ENCODE measurements at regions not wholly inside any gene's neighbourhood (a gene's known extent, or its start where the extent isn't known, plus 50 kb on each side); places are given as distances from the start of the nearest gene placed in this dataset.

- no peaks in the 10 kb centered on the region for H3K27me3 ChIP-seq (ENCODE audit: control insufficient read depth, insufficient read depth, low read length)
- H3K9ac ChIP-seq (ENCODE audit: low read depth, low read length): no peak overlapping the region
- H3K4me3 ChIP-seq (ENCODE audit: low read length): no peak overlapping the region
- no peaks in the 10 kb centered on the region for H3K9me3 ChIP-seq (replicated peaks; ENCODE audit: low read length)
- H3K4me2 ChIP-seq (ENCODE audit: low read length): peak overlapping the region; percentile 55
- H3K4me1 ChIP-seq (ENCODE audit: control insufficient read depth, insufficient read depth, low read length): peaks cover 33% of the 10 kb centered on the region
- H3K36me3 ChIP-seq (ENCODE audit: insufficient read depth, low read length): no peaks in the 10 kb centered on the region
Observed at GRCh38 chr9:107213561-107214028, 69.5 kb upstream of the RAD23B start.

- peaks cover 32% of the 10 kb centered on the region for H3K4me1 ChIP-seq (ENCODE audit: control insufficient read depth, insufficient read depth, low read length)
- no peak overlapping the region for H3K4me3 ChIP-seq (ENCODE audit: low read length)
- H3K9me3 ChIP-seq (replicated peaks; ENCODE audit: low read length): no peaks in the 10 kb centered on the region
- H3K9ac ChIP-seq (ENCODE audit: low read depth, low read length): no peak overlapping the region
- no peaks in the 10 kb centered on the region for H3K36me3 ChIP-seq (ENCODE audit: insufficient read depth, low read length)
- no peaks in the 10 kb centered on the region for H3K27me3 ChIP-seq (ENCODE audit: control insufficient read depth, insufficient read depth, low read length)
- no peak overlapping the region for H3K4me2 ChIP-seq (ENCODE audit: low read length)
Observed at GRCh38 chr9:107214381-107214780, 68.7 kb upstream of the RAD23B start.

- Histone ChIP-seq H3K4me3 (ENCODE audit: low read length) (no peak overlapping the region), H3K9ac (ENCODE audit: low read depth, low read length) (no peak overlapping the region), H3K4me2 (ENCODE audit: low read length) (no peak overlapping the region), H3K9me3 (replicated peaks; ENCODE audit: low read length) (no peaks in the 10 kb centered on the region), H3K4me1 (ENCODE audit: control insufficient read depth, insufficient read depth, low read length) (peaks cover 32% of the 10 kb centered on the region), H3K27me3 (ENCODE audit: control insufficient read depth, insufficient read depth, low read length) (no peaks in the 10 kb centered on the region), H3K36me3 (ENCODE audit: insufficient read depth, low read length) (no peaks in the 10 kb centered on the region)
Observed at GRCh38 chr9:107214915-107215314, 68.2 kb upstream of the RAD23B start.

- H3K4me3 ChIP-seq (ENCODE audit: low read length): no peak overlapping the region
- H3K27me3 ChIP-seq (ENCODE audit: control insufficient read depth, insufficient read depth, low read length): no peaks in the 10 kb centered on the region
- H3K4me1 ChIP-seq (ENCODE audit: control insufficient read depth, insufficient read depth, low read length): peaks cover 32% of the 10 kb centered on the region
- no peaks in the 10 kb centered on the region for H3K36me3 ChIP-seq (ENCODE audit: insufficient read depth, low read length)
- no peak overlapping the region for H3K9ac ChIP-seq (ENCODE audit: low read depth, low read length)
- H3K9me3 ChIP-seq (replicated peaks; ENCODE audit: low read length): no peaks in the 10 kb centered on the region
- no peak overlapping the region for H3K4me2 ChIP-seq (ENCODE audit: low read length)
Observed at GRCh38 chr9:107215381-107215780, 67.7 kb upstream of the RAD23B start.

GRCh38 chr9:107216329-107216728, 66.8 kb upstream of the RAD23B start:
- Histone ChIP-seq H3K9me3 (replicated peaks; ENCODE audit: low read length) (no peaks in the 10 kb centered on the region), H3K4me1 (ENCODE audit: control insufficient read depth, insufficient read depth, low read length) (peaks cover 32% of the 10 kb centered on the region), H3K9ac (ENCODE audit: low read depth, low read length) (no peak overlapping the region), H3K4me3 (ENCODE audit: low read length) (no peak overlapping the region), H3K36me3 (ENCODE audit: insufficient read depth, low read length) (no peaks in the 10 kb centered on the region), H3K27me3 (ENCODE audit: control insufficient read depth, insufficient read depth, low read length) (no peaks in the 10 kb centered on the region), H3K4me2 (ENCODE audit: low read length) (no peak overlapping the region)

GRCh38 chr9:107218829-107219485, 64.1 kb upstream of the RAD23B start:
- H3K9ac ChIP-seq (ENCODE audit: low read depth, low read length): no peak overlapping the region
- peaks cover 16% of the 10 kb centered on the region for H3K4me1 ChIP-seq (ENCODE audit: control insufficient read depth, insufficient read depth, low read length)
- H3K4me2 ChIP-seq (ENCODE audit: low read length): no peak overlapping the region
- H3K27me3 ChIP-seq (ENCODE audit: control insufficient read depth, insufficient read depth, low read length): no peaks in the 10 kb centered on the region
- no peaks in the 10 kb centered on the region for H3K9me3 ChIP-seq (replicated peaks; ENCODE audit: low read length)
- H3K36me3 ChIP-seq (ENCODE audit: insufficient read depth, low read length): no peaks in the 10 kb centered on the region
- H3K4me3 ChIP-seq (ENCODE audit: low read length): no peak overlapping the region

- H3K9me3 ChIP-seq (replicated peaks; ENCODE audit: low read length): no peaks in the 10 kb centered on the region
- peaks cover 11% of the 10 kb centered on the region for H3K4me1 ChIP-seq (ENCODE audit: control insufficient read depth, insufficient read depth, low read length)
- H3K4me3 ChIP-seq (ENCODE audit: low read length): no peak overlapping the region
- H3K27me3 ChIP-seq (ENCODE audit: control insufficient read depth, insufficient read depth, low read length): no peaks in the 10 kb centered on the region
- H3K9ac ChIP-seq (ENCODE audit: low read depth, low read length): no peak overlapping the region
- H3K36me3 ChIP-seq (ENCODE audit: insufficient read depth, low read length): no peaks in the 10 kb centered on the region
- H3K4me2 ChIP-seq (ENCODE audit: low read length): no peak overlapping the region
Observed at GRCh38 chr9:107219486-107220077, 63.5 kb upstream of the RAD23B start.

- Histone ChIP-seq H3K9ac (ENCODE audit: low read depth, low read length) (no peak overlapping the region), H3K27me3 (ENCODE audit: control insufficient read depth, insufficient read depth, low read length) (no peaks in the 10 kb centered on the region), H3K36me3 (ENCODE audit: insufficient read depth, low read length) (no peaks in the 10 kb centered on the region), H3K4me2 (ENCODE audit: low read length) (no peak overlapping the region), H3K9me3 (replicated peaks; ENCODE audit: low read length) (no peaks in the 10 kb centered on the region), H3K4me1 (ENCODE audit: control insufficient read depth, insufficient read depth, low read length) (no peaks in the 10 kb centered on the region), H3K4me3 (ENCODE audit: low read length) (no peak overlapping the region)
Observed at GRCh38 chr9:107221321-107221720, 61.8 kb upstream of the RAD23B start.

GRCh38 chr9:107222020-107222522, 61.0 kb upstream of the RAD23B start:
- H3K9ac ChIP-seq (ENCODE audit: low read depth, low read length): peak overlapping the region; percentile 6
- no peaks in the 10 kb centered on the region for H3K27me3 ChIP-seq (ENCODE audit: control insufficient read depth, insufficient read depth, low read length)
- H3K36me3 ChIP-seq (ENCODE audit: insufficient read depth, low read length): no peaks in the 10 kb centered on the region
- H3K4me3 ChIP-seq (ENCODE audit: low read length): peak overlapping the region; percentile 52
- peak overlapping the region; percentile 79 for H3K4me2 ChIP-seq (ENCODE audit: low read length)
- no peaks in the 10 kb centered on the region for H3K9me3 ChIP-seq (replicated peaks; ENCODE audit: low read length)
- H3K4me1 ChIP-seq (ENCODE audit: control insufficient read depth, insufficient read depth, low read length): no peaks in the 10 kb centered on the region

- Histone ChIP-seq H3K9me3 (replicated peaks; ENCODE audit: low read length) (no peaks in the 10 kb centered on the region), H3K4me1 (ENCODE audit: control insufficient read depth, insufficient read depth, low read length) (no peaks in the 10 kb centered on the region), H3K4me2 (ENCODE audit: low read length) (no peak overlapping the region), H3K4me3 (ENCODE audit: low read length) (no peak overlapping the region), H3K27me3 (ENCODE audit: control insufficient read depth, insufficient read depth, low read length) (peaks cover 3% of the 10 kb centered on the region), H3K36me3 (ENCODE audit: insufficient read depth, low read length) (no peaks in the 10 kb centered on the region), H3K9ac (ENCODE audit: low read depth, low read length) (no peak overlapping the region)
Observed at GRCh38 chr9:107223381-107223780, 59.7 kb upstream of the RAD23B start.

- Histone ChIP-seq H3K4me2 (ENCODE audit: low read length) (peak overlapping the region; percentile 21), H3K9ac (ENCODE audit: low read depth, low read length) (no peak overlapping the region)
Observed at GRCh38 chr9:107224252-107224651, 58.8 kb upstream of the RAD23B start.

GRCh38 chr9:107226421-107226820, 56.7 kb upstream of the RAD23B start:
- H3K27me3 ChIP-seq (ENCODE audit: control insufficient read depth, insufficient read depth, low read length): peaks cover 22% of the 10 kb centered on the region

More at GRCh38 chr9:107224252-107224651, 58.8 kb upstream of the RAD23B start:
- H3K4me3 ChIP-seq (ENCODE audit: low read length): no peak overlapping the region
- H3K27me3 ChIP-seq (ENCODE audit: control insufficient read depth, insufficient read depth, low read length): peaks cover 10% of the 10 kb centered on the region
- H3K9me3 ChIP-seq (replicated peaks; ENCODE audit: low read length): no peaks in the 10 kb centered on the region
- H3K36me3 ChIP-seq (ENCODE audit: insufficient read depth, low read length): no peaks in the 10 kb centered on the region
- no peaks in the 10 kb centered on the region for H3K4me1 ChIP-seq (ENCODE audit: control insufficient read depth, insufficient read depth, low read length)

More at GRCh38 chr9:107226421-107226820, 56.7 kb upstream of the RAD23B start:
- no peaks in the 10 kb centered on the region for H3K9me3 ChIP-seq (replicated peaks; ENCODE audit: low read length)
- no peaks in the 10 kb centered on the region for H3K36me3 ChIP-seq (ENCODE audit: insufficient read depth, low read length)
- no peak overlapping the region for H3K9ac ChIP-seq (ENCODE audit: low read depth, low read length)
- no peak overlapping the region for H3K4me3 ChIP-seq (ENCODE audit: low read length)
- no peaks in the 10 kb centered on the region for H3K4me1 ChIP-seq (ENCODE audit: control insufficient read depth, insufficient read depth, low read length)
- no peak overlapping the region for H3K4me2 ChIP-seq (ENCODE audit: low read length)

Data from skeletal muscle satellite cell (primary cell).